CD4-positive, alpha-beta T cell (primary cell): ENCODE measurements at regions not wholly inside any gene's neighbourhood (a gene's known extent, or its start where the extent isn't known, plus 50 kb on each side); places are given as distances from the start of the nearest gene placed in this dataset.
A peak's percentile ranks its signal among the peaks of the same experiment; 100 is the strongest.

Source experiments
- ATAC-seq: fragments of 200-7000 bp; cut with Tn5 transposase; one replicate; pipeline ENCODE4 v1.10.0; 2022; ENCODE audit warnings: mild to moderate bottlenecking; ENCODE audit not compliant: poor library complexity
- CTCF ChIA-PET: fragments of 350-600 bp; sonication (Branson Sonifier 250); formaldehyde crosslinking; loops from one replicate; lab custom pipeline; 2021; ENCODE audit warnings: antibody characterized with exemption, inconsistent platforms; lab: Charles Lee
- POLR2A ChIA-PET: fragments of 350-600 bp; sonication (Branson Sonifier 250); formaldehyde crosslinking; loops from one replicate; lab custom pipeline; 2021; ENCODE audit warnings: antibody characterized with exemption, inconsistent platforms; lab: Charles Lee
- DNase-seq, 14 experiments: peaks; one replicate each; pipeline ENCODE4 v3.0.0-alpha.2; 2013 to 2020; ENCODE audit warnings: mixed read lengths in 2 of 14
- H3K27ac ChIP-seq, 2 donors: one replicate each; pipeline versions ENCODE4 v1.5.1 to v1.7.0; 2013; ENCODE audit warnings: low read length in 2 of 2, low read depth in 1 of 2, mild to moderate bottlenecking in 1 of 2
- H3K27me3 ChIP-seq, 2 experiments: 1 replicate in 1 of 2; 2 replicates in 1 of 2; pipeline versions ENCODE4 v1.6.1 to v1.7.0; 2013; ENCODE audit warnings: low read length in 2 of 2, control low read depth in 1 of 2, mild to moderate bottlenecking in 1 of 2, moderate library complexity in 1 of 2; ENCODE audit not compliant: insufficient read depth in 2 of 2, control insufficient read depth in 1 of 2
- H3K36me3 ChIP-seq: one replicate; pipeline ENCODE4 v1.6.1; 2013; ENCODE audit warnings: low read length, control low read depth; ENCODE audit not compliant: insufficient read depth
- H3K4me1 ChIP-seq: one replicate; pipeline ENCODE4 v1.6.1; 2013; ENCODE audit warnings: low read length, control low read depth; ENCODE audit not compliant: insufficient read depth
- H3K4me3 ChIP-seq: one replicate; pipeline ENCODE4 v1.5.1; 2013; ENCODE audit warnings: mild to moderate bottlenecking, low read length, moderate library complexity
- H3K9me3 ChIP-seq, 2 experiments: 1 replicate in 1 of 2; 2 replicates in 1 of 2; pipeline versions ENCODE4 v1.6.1 to v1.7.0; 2013; ENCODE audit warnings: low read length in 2 of 2, mild to moderate bottlenecking in 2 of 2, control low read depth in 1 of 2, moderate library complexity in 1 of 2; ENCODE audit not compliant: control insufficient read depth in 1 of 2, insufficient read depth in 1 of 2
- H3K27ac Mint-ChIP-seq: one replicate; pipeline ENCODE4 v1.8.0; 2020; ENCODE audit warnings: mixed read lengths
- H3K27me3 Mint-ChIP-seq: one replicate; pipeline ENCODE4 v1.8.0; 2021; ENCODE audit warnings: mixed read lengths
- H3K36me3 Mint-ChIP-seq: one replicate; pipeline ENCODE4 v1.8.0; 2021; ENCODE audit warnings: low read depth, mixed read lengths
- H3K4me1 Mint-ChIP-seq: one replicate; pipeline ENCODE4 v1.8.0; 2021; ENCODE audit warnings: low read depth, mixed read lengths
- H3K4me3 Mint-ChIP-seq: one replicate; pipeline ENCODE4 v1.8.0; 2020; ENCODE audit warnings: mild to moderate bottlenecking, mixed read lengths
- H3K9me3 Mint-ChIP-seq: one replicate; pipeline ENCODE4 v1.8.0; 2020; ENCODE audit warnings: mixed read lengths
- CTCF ChIP-seq: fragments of 200-600 bp; IDR thresholded peaks from one replicate; pipeline ENCODE4 v1.8.0; 2022; ENCODE audit warnings: antibody characterized with exemption, mild to moderate bottlenecking
- intact Hi-C, 2 experiments: fragments of 100-400 bp; cut with DNase I in 1 of 2; cut with micrococcal nuclease in 1 of 2; formaldehyde crosslinking; loops; one replicate each; pipeline versions ENCODE4 v1.15.1 to v1.9.0; 2023 to 2025; cut with DNase I, micrococcal nuclease

GRCh38 chr7:17396692-17397091 is 98.2 kb downstream of the AHR start:
- Histone ChIP-seq H3K4me3 (no peak overlapping the region), H3K27me3 (no peaks in the 10 kb centered on the region), H3K9me3 (peaks cover 7 to 11% of the 10 kb centered on the region in 2 experiments), H3K36me3 (no peaks in the 10 kb centered on the region), H3K27ac (no peak overlapping the region), H3K4me1 (no peaks in the 10 kb centered on the region)
- Mint-ChIP-seq H3K36me3 (peaks cover 4% of the 10 kb centered on the region), H3K27ac (no peak overlapping the region), H3K4me3 (no peak overlapping the region), H3K9me3 (peaks cover 4% of the 10 kb centered on the region), H3K4me1 (peaks cover 3% of the 10 kb centered on the region), H3K27me3 (no peaks in the 10 kb centered on the region)
- ATAC-seq (no peak), DNase-seq (no peak)
- TF ChIP-seq CTCF = no peak
- CTCF ChIA-PET = no interaction called here
- intact Hi-C loops = no loop called here
- POLR2A ChIA-PET = no interaction called here

- no peak overlapping the region for H3K27ac Mint-ChIP-seq
These were observed 103.6 kb downstream of the AHR start for GRCh38 chr7:17401791-17402627.

GRCh38 chr7:17402628-17403278 is 104.3 kb downstream of the AHR start:
- H3K4me1 Mint-ChIP-seq = peaks cover 13% of the 10 kb centered on the region

More at GRCh38 chr7:17401791-17402627, 103.6 kb downstream of the AHR start:
- Mint-ChIP-seq H3K4me1 (peaks cover 13% of the 10 kb centered on the region), H3K27me3 (no peaks in the 10 kb centered on the region), H3K36me3 (no peaks in the 10 kb centered on the region), H3K4me3 (peak overlapping the region; percentile 74), H3K9me3 (no peaks in the 10 kb centered on the region)
- no peak for TF ChIP-seq CTCF
- CTCF ChIA-PET = no interaction called here
- no peaks in the 10 kb centered on the region for H3K9me3 ChIP-seq
- DNase-seq (peak in 1 of 14 experiments; percentile 7), ATAC-seq (no peak)
- no peaks in the 10 kb centered on the region for H3K36me3 ChIP-seq
- no peak overlapping the region for H3K27ac ChIP-seq
- POLR2A ChIA-PET = no interaction called here
- peak overlapping the region; percentile 42 for H3K4me3 ChIP-seq
- intact Hi-C loops = no loop called here
- H3K4me1 ChIP-seq = peaks cover 10% of the 10 kb centered on the region
- H3K27me3 ChIP-seq = no peaks in the 10 kb centered on the region

More at GRCh38 chr7:17402628-17403278, 104.3 kb downstream of the AHR start:
- Mint-ChIP-seq H3K4me3 (peak overlapping the region; percentile 74), H3K9me3 (no peaks in the 10 kb centered on the region), H3K27ac (no peak overlapping the region), H3K36me3 (no peaks in the 10 kb centered on the region), H3K27me3 (no peaks in the 10 kb centered on the region)
- no peak for ATAC-seq
- H3K27ac ChIP-seq = no peak overlapping the region
- peak in 2 of 14 experiments; percentile 12 to 13 for DNase-seq
- CTCF ChIA-PET = interaction anchor here (0.9 kb wide), 1 partner anchor 39 kb away, joined by 5 read pairs; no protein-coding TSS in a partner anchor
- intact Hi-C loops = no loop called here
- no peaks in the 10 kb centered on the region for H3K36me3 ChIP-seq
- H3K9me3 ChIP-seq = no peaks in the 10 kb centered on the region
- no peak for TF ChIP-seq CTCF
- POLR2A ChIA-PET = no interaction called here
- peaks cover 10% of the 10 kb centered on the region for H3K4me1 ChIP-seq
- H3K27me3 ChIP-seq = no peaks in the 10 kb centered on the region
- H3K4me3 ChIP-seq = peak overlapping the region; percentile 42
